ENCODE measurements at regions not wholly inside any gene's neighbourhood (a gene's known extent, or its start where the extent isn't known, plus 50 kb on each side); places are given as distances from the start of the nearest gene placed in this dataset.

GRCh38 chrX:69293776-69294601, 128.7 kb upstream of the PJA1 start:
- no peaks in the 10 kb centered on the region for H3K36me3 Mint-ChIP-seq (ENCODE audit: unreplicated experiment)
- no peak overlapping the region for H3K27ac Mint-ChIP-seq (ENCODE audit: unreplicated experiment)
- H3K9me3 Mint-ChIP-seq (ENCODE audit: unreplicated experiment): no peaks in the 10 kb centered on the region
- TF ChIP-seq CTCF (IDR thresholded peaks at IDR 0.05; ENCODE audit: partially characterized antibody, unreplicated experiment): no peak
- no peak overlapping the region for H3K4me3 Mint-ChIP-seq (ENCODE audit: unreplicated experiment)
- peaks cover 2% of the 10 kb centered on the region for H3K4me1 Mint-ChIP-seq (ENCODE audit: low read depth, unreplicated experiment)
- DNase-seq: no peak
- peaks cover 3% of the 10 kb centered on the region for H3K27me3 Mint-ChIP-seq (ENCODE audit: unreplicated experiment)

GRCh38 chrX:69291116-69291515, 125.9 kb upstream of the PJA1 start:
- H3K4me1 Mint-ChIP-seq (ENCODE audit: low read depth, unreplicated experiment): no peaks in the 10 kb centered on the region
- no peak overlapping the region for H3K27ac Mint-ChIP-seq (ENCODE audit: unreplicated experiment)
- TF ChIP-seq CTCF (IDR thresholded peaks at IDR 0.05; ENCODE audit: partially characterized antibody, unreplicated experiment): no peak
- H3K27me3 Mint-ChIP-seq (ENCODE audit: unreplicated experiment): peaks cover 5% of the 10 kb centered on the region
- H3K36me3 Mint-ChIP-seq (ENCODE audit: unreplicated experiment): no peaks in the 10 kb centered on the region
- DNase-seq: no peak
- H3K9me3 Mint-ChIP-seq (ENCODE audit: unreplicated experiment): no peaks in the 10 kb centered on the region
- no peak overlapping the region for H3K4me3 Mint-ChIP-seq (ENCODE audit: unreplicated experiment)

- no peak overlapping the region for H3K27ac Mint-ChIP-seq (ENCODE audit: unreplicated experiment)
- no peak overlapping the region for H3K4me3 Mint-ChIP-seq (ENCODE audit: unreplicated experiment)
- peaks cover 5% of the 10 kb centered on the region for H3K27me3 Mint-ChIP-seq (ENCODE audit: unreplicated experiment)
- no peak for TF ChIP-seq CTCF (IDR thresholded peaks at IDR 0.05; ENCODE audit: partially characterized antibody, unreplicated experiment)
- no peak for DNase-seq
- H3K9me3 Mint-ChIP-seq (ENCODE audit: unreplicated experiment): no peaks in the 10 kb centered on the region
- H3K36me3 Mint-ChIP-seq (ENCODE audit: unreplicated experiment): no peaks in the 10 kb centered on the region
- H3K4me1 Mint-ChIP-seq (ENCODE audit: low read depth, unreplicated experiment): no peaks in the 10 kb centered on the region
Observed at GRCh38 chrX:69290292-69290691, 125.0 kb upstream of the PJA1 start.

- no peak for DNase-seq
- Mint-ChIP-seq H3K4me1 (ENCODE audit: low read depth, unreplicated experiment) (no peaks in the 10 kb centered on the region), H3K4me3 (ENCODE audit: unreplicated experiment) (no peak overlapping the region), H3K9me3 (ENCODE audit: unreplicated experiment) (no peaks in the 10 kb centered on the region), H3K27me3 (ENCODE audit: unreplicated experiment) (peaks cover 5% of the 10 kb centered on the region), H3K27ac (ENCODE audit: unreplicated experiment) (no peak overlapping the region), H3K36me3 (ENCODE audit: unreplicated experiment) (no peaks in the 10 kb centered on the region)
- no peak for TF ChIP-seq CTCF (IDR thresholded peaks at IDR 0.05; ENCODE audit: partially characterized antibody, unreplicated experiment)
Observed at GRCh38 chrX:69289793-69290123, 124.5 kb upstream of the PJA1 start.

GRCh38 chrX:69289046-69289792, 124.0 kb upstream of the PJA1 start:
- no peak for DNase-seq
- H3K27ac Mint-ChIP-seq (ENCODE audit: unreplicated experiment): no peak overlapping the region
- no peaks in the 10 kb centered on the region for H3K4me1 Mint-ChIP-seq (ENCODE audit: low read depth, unreplicated experiment)
- H3K36me3 Mint-ChIP-seq (ENCODE audit: unreplicated experiment): no peaks in the 10 kb centered on the region
- H3K4me3 Mint-ChIP-seq (ENCODE audit: unreplicated experiment): no peak overlapping the region
- peaks cover 6% of the 10 kb centered on the region for H3K27me3 Mint-ChIP-seq (ENCODE audit: unreplicated experiment)
- TF ChIP-seq CTCF (IDR thresholded peaks at IDR 0.05; ENCODE audit: partially characterized antibody, unreplicated experiment): no peak
- H3K9me3 Mint-ChIP-seq (ENCODE audit: unreplicated experiment): no peaks in the 10 kb centered on the region
